H1 (cell line): ENCODE measurements at regions not wholly inside any gene's neighbourhood (a gene's known extent, or its start where the extent isn't known, plus 50 kb on each side); places are given as distances from the start of the nearest gene placed in this dataset.

Source experiments
- KDM5A ChIP-seq: fragments of 200-600 bp; IDR thresholded peaks from 2 replicates; pipeline ENCODE4 v1.7.1; 2012; ENCODE audit warnings: mild to moderate bottlenecking, low read length, inconsistent platforms, mixed read lengths
- NRF1 ChIP-seq: IDR thresholded peaks from 2 replicates; pipeline ENCODE4 v1.6.1; 2011; ENCODE audit warnings: mild to moderate bottlenecking, low read depth, low read length, improper control_type of control experiment
- POLR2A ChIP-seq, 2 experiments: IDR thresholded peaks; 1 replicate in 1 of 2; 2 replicates in 1 of 2; pipeline ENCODE4 v1.6.1; 2011; ENCODE audit warnings: low read depth in 2 of 2, low read length in 2 of 2, mild to moderate bottlenecking in 2 of 2; ENCODE audit errors: control extremely low read depth in 1 of 2
- SIN3A ChIP-seq, 2 experiments: IDR thresholded peaks in 1 of 2; conservative IDR thresholded peaks in 1 of 2; 2 replicates each; pipeline ENCODE4 v1.6.1; 2011 to 2012; ENCODE audit warnings: low read length in 2 of 2, improper control_type of control experiment in 1 of 2, low read depth in 1 of 2, mild to moderate bottlenecking in 1 of 2
- SIRT6 ChIP-seq: IDR thresholded peaks from one replicate; pipeline ENCODE4 v1.7.1; 2012; ENCODE audit warnings: low read length, inconsistent platforms
- ZNF274 ChIP-seq: IDR thresholded peaks from 2 replicates; pipeline ENCODE4 v1.7.0; 2012; ENCODE audit warnings: low read length, borderline replicate concordance; ENCODE audit errors: extremely low read depth

- TF ChIP-seq POLR2A (IDR thresholded peaks at IDR 0.05; ENCODE audit: control extremely low read depth in 1 of 2, low read depth in 2 of 2, low read length in 2 of 2) (no peak), KDM5A (no peak), NRF1 (no peak), SIN3A (conservative IDR thresholded peaks at IDR 0.05 in 1 of 2, IDR thresholded peaks at IDR 0.05 in 1 of 2; ENCODE audit: low read depth in 1 of 2, low read length in 2 of 2) (no peak), ZNF274 (no peak), SIRT6 (no peak)
These were observed 229.2 kb downstream of the TTLL7 start (continued) for GRCh38 chr1:83769594-83770318.
